ENCODE measurements at regions not wholly inside any gene's neighbourhood (a gene's known extent, or its start where the extent isn't known, plus 50 kb on each side); places are given as distances from the start of the nearest gene placed in this dataset.
A peak's percentile ranks its signal among the peaks of the same experiment; 100 is the strongest.

- ATAC-seq (ENCODE audit: poor library complexity) (no peak), DNase-seq (no peak)
- intact Hi-C loops (cut with DNase I): no loop called here
These were observed 666.2 kb upstream of the CELF2 start for GRCh38 chr10:10351451-10351850.

- no peak for DNase-seq
- ATAC-seq (ENCODE audit: poor library complexity): no peak
- intact Hi-C loops (cut with DNase I): no loop called here
These were observed 664.3 kb upstream of the CELF2 start for GRCh38 chr10:10353326-10353868.

GRCh38 chr10:10359263-10359662 is 658.4 kb upstream of the CELF2 start:
- DNase-seq: no peak
- ATAC-seq (ENCODE audit: poor library complexity): peak; percentile 67
- intact Hi-C loops (cut with DNase I): no loop called here

- DNase-seq (no peak), ATAC-seq (ENCODE audit: poor library complexity) (no peak)
- intact Hi-C loops (cut with DNase I): no loop called here
These were observed 656.3 kb upstream of the CELF2 start for GRCh38 chr10:10361301-10361885.

- no peak for ATAC-seq (ENCODE audit: poor library complexity)
- intact Hi-C loops (cut with DNase I): no loop called here
- no peak for DNase-seq
These were observed 654.9 kb upstream of the CELF2 start for GRCh38 chr10:10362800-10363199.

- intact Hi-C loops (cut with DNase I): no loop called here
- ATAC-seq (ENCODE audit: poor library complexity) (no peak), DNase-seq (no peak)
These were observed 654.5 kb upstream of the CELF2 start for GRCh38 chr10:10363217-10363616.

- intact Hi-C loops (cut with DNase I): no loop called here
- ATAC-seq (ENCODE audit: poor library complexity) (no peak), DNase-seq (no peak)
These were observed 652.8 kb upstream of the CELF2 start for GRCh38 chr10:10364902-10365301.

- intact Hi-C loops (cut with DNase I): no loop called here
- no peak for DNase-seq
- ATAC-seq (ENCODE audit: poor library complexity): no peak
These were observed 652.0 kb upstream of the CELF2 start for GRCh38 chr10:10365676-10366075.

GRCh38 chr10:10366836-10367235 is 650.8 kb upstream of the CELF2 start:
- no peak for DNase-seq
- intact Hi-C loops (cut with DNase I): no loop called here
- ATAC-seq (ENCODE audit: poor library complexity): no peak

GRCh38 chr10:10367264-10367663 is 650.4 kb upstream of the CELF2 start:
- DNase-seq (no peak), ATAC-seq (ENCODE audit: poor library complexity) (no peak)
- intact Hi-C loops (cut with DNase I): no loop called here

- ATAC-seq (ENCODE audit: poor library complexity) (no peak), DNase-seq (no peak)
- intact Hi-C loops (cut with DNase I): no loop called here
These were observed 648.6 kb upstream of the CELF2 start for GRCh38 chr10:10368951-10369576.

- DNase-seq (no peak), ATAC-seq (ENCODE audit: poor library complexity) (no peak)
- intact Hi-C loops (cut with DNase I): no loop called here
These were observed 631.8 kb upstream of the CELF2 start for GRCh38 chr10:10385831-10386230.

GRCh38 chr10:10389182-10389581 is 628.5 kb upstream of the CELF2 start:
- intact Hi-C loops (cut with DNase I): no loop called here

GRCh38 chr10:10392511-10392910 is 625.2 kb upstream of the CELF2 start:
- ATAC-seq (ENCODE audit: poor library complexity) (no peak), DNase-seq (no peak)
- intact Hi-C loops (cut with DNase I): no loop called here

More at GRCh38 chr10:10389182-10389581, 628.5 kb upstream of the CELF2 start:
- DNase-seq (no peak), ATAC-seq (ENCODE audit: poor library complexity) (no peak)

GRCh38 chr10:10394933-10395658 is 622.6 kb upstream of the CELF2 start:
- DNase-seq: no peak
- no peak for ATAC-seq (ENCODE audit: poor library complexity)
- intact Hi-C loops (cut with DNase I): no loop called here

- intact Hi-C loops (cut with DNase I): no loop called here
- ATAC-seq (ENCODE audit: poor library complexity) (no peak), DNase-seq (no peak)
These were observed 621.1 kb upstream of the CELF2 start for GRCh38 chr10:10396601-10397000.

GRCh38 chr10:10397906-10398305 is 619.8 kb upstream of the CELF2 start:
- DNase-seq (no peak), ATAC-seq (ENCODE audit: poor library complexity) (no peak)
- intact Hi-C loops (cut with DNase I): no loop called here

GRCh38 chr10:10403762-10404161 is 613.9 kb upstream of the CELF2 start:
- intact Hi-C loops (cut with DNase I): no loop called here
- DNase-seq: no peak
- no peak for ATAC-seq (ENCODE audit: poor library complexity)

- intact Hi-C loops (cut with DNase I): no loop called here
- ATAC-seq (ENCODE audit: poor library complexity): no peak
- DNase-seq: no peak
These were observed 600.0 kb upstream of the CELF2 start for GRCh38 chr10:10417671-10418070.

GRCh38 chr10:10418387-10418786 is 599.3 kb upstream of the CELF2 start:
- ATAC-seq (ENCODE audit: poor library complexity) (no peak), DNase-seq (no peak)
- intact Hi-C loops (cut with DNase I): no loop called here
